HEK293T (cell line): ENCODE measurements at regions not wholly inside any gene's neighbourhood (a gene's known extent, or its start where the extent isn't known, plus 50 kb on each side); places are given as distances from the start of the nearest gene placed in this dataset.

Experiments used
- CTCF ChIA-PET: fragments of 350-600 bp; formaldehyde crosslinking; extraction: SDS; loops from one replicate; lab custom pipeline; 2021; ENCODE audit warnings: antibody characterized with exemption, inconsistent platforms; lab: Yijun Ruan, JAX
- POLR2A ChIA-PET: fragments of 350-600 bp; formaldehyde crosslinking; extraction: SDS; loops from one replicate; lab custom pipeline; 2020; ENCODE audit warnings: antibody characterized with exemption, inconsistent platforms; lab: Yijun Ruan, JAX
- DNase-seq: peaks from one replicate; pipeline ENCODE4 v3.0.0; 2012; ENCODE audit warnings: mixed read lengths; ENCODE audit errors: extremely low spot score
- ARNT ChIP-seq: fragments of 450-650 bp; IDR thresholded peaks from 2 replicates; pipeline ENCODE4 v1.6.1; 2017; ENCODE audit warnings: mild to moderate bottlenecking
- BHLHE40 ChIP-seq: fragments of 450-650 bp; IDR thresholded peaks from 2 replicates; pipeline ENCODE4 v1.6.1; 2016; ENCODE audit warnings: mild to moderate bottlenecking, moderate library complexity, borderline replicate concordance
- CTBP1 ChIP-seq: fragments of 450-650 bp; IDR thresholded peaks from 2 replicates; pipeline ENCODE4 v1.6.1; 2016; ENCODE audit warnings: borderline replicate concordance
- ELF4 ChIP-seq: fragments of 450-650 bp; IDR thresholded peaks from 2 replicates; pipeline ENCODE4 v1.6.1; 2017; ENCODE audit warnings: antibody characterized with exemption
- FOXA1 ChIP-seq: fragments of 450-650 bp; IDR thresholded peaks from 2 replicates; pipeline ENCODE4 v1.6.1; 2016; ENCODE audit warnings: mild to moderate bottlenecking
- FOXK2 ChIP-seq: fragments of 450-650 bp; IDR thresholded peaks from 2 replicates; pipeline ENCODE4 v1.6.1; 2016; ENCODE audit warnings: mild to moderate bottlenecking
- FOXM1 ChIP-seq: fragments of 450-650 bp; IDR thresholded peaks from 2 replicates; pipeline ENCODE4 v1.6.1; 2017; ENCODE audit warnings: mild to moderate bottlenecking, borderline replicate concordance
- HDGF ChIP-seq: fragments of 450-650 bp; IDR thresholded peaks from 2 replicates; pipeline ENCODE4 v1.6.1; 2017; ENCODE audit warnings: antibody characterized with exemption, borderline replicate concordance
- L3MBTL2 ChIP-seq: fragments of 450-650 bp; conservative IDR thresholded peaks from 2 replicates; pipeline ENCODE4 v1.6.1; 2016; ENCODE audit warnings: mild to moderate bottlenecking
- LEF1 ChIP-seq: fragments of 450-650 bp; IDR thresholded peaks from 2 replicates; pipeline ENCODE4 v1.6.1; 2017; ENCODE audit warnings: mild to moderate bottlenecking, borderline replicate concordance
- NFRKB ChIP-seq: fragments of 450-650 bp; IDR thresholded peaks from 2 replicates; pipeline ENCODE4 v1.6.1; 2016; ENCODE audit warnings: mild to moderate bottlenecking, moderate library complexity
- SP1 ChIP-seq: fragments of 450-650 bp; IDR thresholded peaks from 2 replicates; pipeline ENCODE4 v1.6.1; 2017
- SUZ12 ChIP-seq: fragments of 450-650 bp; IDR thresholded peaks from 2 replicates; pipeline ENCODE4 v1.6.1; 2016; ENCODE audit warnings: mild to moderate bottlenecking
- TARDBP ChIP-seq: fragments of 450-650 bp; IDR thresholded peaks from 2 replicates; pipeline ENCODE4 v1.6.1; 2016
- ZNF384 ChIP-seq: fragments of 450-650 bp; IDR thresholded peaks from 2 replicates; pipeline ENCODE4 v1.6.1; 2016
- TF ChIP-seq, protein P1 (sequence below): fragments of 450-650 bp; IDR thresholded peaks from 2 replicates; pipeline ENCODE4 v1.6.1; 2016

GRCh38 chr11:116537709-116538108 lies 235.1 kb downstream of the BUD13 start:
- TF ChIP-seq SUZ12, result no peak
- TF ChIP-seq SP1, result no peak
- no peak for TF ChIP-seq FOXA1
- TF ChIP-seq HDGF, result no peak
- no peak for TF ChIP-seq FOXM1
- TF ChIP-seq L3MBTL2, result no peak
- TF ChIP-seq LEF1, result no peak
- TF ChIP-seq BHLHE40, result no peak
- TF ChIP-seq ZNF384, result no peak
- no peak for TF ChIP-seq ELF4
- no peak for TF ChIP-seq TARDBP
- TF ChIP-seq, protein P1, sequence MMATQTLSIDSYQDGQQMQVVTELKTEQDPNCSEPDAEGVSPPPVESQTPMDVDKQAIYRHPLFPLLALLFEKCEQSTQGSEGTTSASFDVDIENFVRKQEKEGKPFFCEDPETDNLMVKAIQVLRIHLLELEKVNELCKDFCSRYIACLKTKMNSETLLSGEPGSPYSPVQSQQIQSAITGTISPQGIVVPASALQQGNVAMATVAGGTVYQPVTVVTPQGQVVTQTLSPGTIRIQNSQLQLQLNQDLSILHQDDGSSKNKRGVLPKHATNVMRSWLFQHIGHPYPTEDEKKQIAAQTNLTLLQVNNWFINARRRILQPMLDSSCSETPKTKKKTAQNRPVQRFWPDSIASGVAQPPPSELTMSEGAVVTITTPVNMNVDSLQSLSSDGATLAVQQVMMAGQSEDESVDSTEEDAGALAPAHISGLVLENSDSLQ, result no peak
- TF ChIP-seq NFRKB, result no peak
- no peak for TF ChIP-seq ARNT
- no peak for TF ChIP-seq FOXK2
- no peak for TF ChIP-seq CTBP1
- CTCF ChIA-PET, result no interaction called here

DNA sequence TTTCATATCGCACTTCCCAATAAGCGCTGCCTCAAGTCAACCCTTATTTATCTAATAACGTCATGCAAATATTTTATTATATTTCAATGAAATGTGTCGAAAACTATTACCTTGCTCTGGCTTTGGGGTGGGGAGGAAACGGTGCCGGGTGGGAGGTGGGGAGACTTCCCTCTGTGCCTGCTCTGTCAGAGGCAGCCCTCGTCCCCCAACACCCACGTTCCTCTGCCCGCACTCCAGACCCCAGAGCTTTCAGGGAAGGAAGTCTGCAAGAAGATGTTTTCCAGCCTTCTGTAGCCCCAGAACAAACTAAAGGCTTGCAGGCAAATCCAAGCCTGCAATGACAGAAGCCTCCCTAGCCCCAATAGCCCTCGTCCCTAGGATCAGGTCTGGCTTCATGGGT lies 235.7 kb downstream of the BUD13 start:
- CTCF ChIA-PET, result interaction anchor here (1.2 kb wide), 1 partner anchor 23 kb away, joined by 3 read pairs; no protein-coding TSS in a partner anchor
- DNase-seq, result no peak
- TF ChIP-seq SP1, result no peak
- no peak for TF ChIP-seq BHLHE40
- TF ChIP-seq ARNT, result no peak
- no peak for TF ChIP-seq HDGF
- no peak for TF ChIP-seq CTBP1
- TF ChIP-seq L3MBTL2, result no peak
- TF ChIP-seq, protein P1, result no peak
- POLR2A ChIA-PET, result no interaction called here

More at GRCh38 chr11:116537709-116538108, 235.1 kb downstream of the BUD13 start:
- DNase-seq, result no peak
- POLR2A ChIA-PET, result no interaction called here

GRCh38 chr11:116536416-116536815 lies 236.4 kb downstream of the BUD13 start:
- TF ChIP-seq TARDBP (no peak), ZNF384 (no peak), HDGF (no peak), FOXA1 (no peak), BHLHE40 (no peak), SP1 (no peak), L3MBTL2 (no peak), NFRKB (no peak)
- TF ChIP-seq, protein P1, result no peak
- DNase-seq, result no peak
- ChIA-PET POLR2A (no interaction called here), CTCF (interaction anchor here (1.2 kb wide), 1 partner anchor 23 kb away, joined by 3 read pairs; no protein-coding TSS in a partner anchor)

DNA sequence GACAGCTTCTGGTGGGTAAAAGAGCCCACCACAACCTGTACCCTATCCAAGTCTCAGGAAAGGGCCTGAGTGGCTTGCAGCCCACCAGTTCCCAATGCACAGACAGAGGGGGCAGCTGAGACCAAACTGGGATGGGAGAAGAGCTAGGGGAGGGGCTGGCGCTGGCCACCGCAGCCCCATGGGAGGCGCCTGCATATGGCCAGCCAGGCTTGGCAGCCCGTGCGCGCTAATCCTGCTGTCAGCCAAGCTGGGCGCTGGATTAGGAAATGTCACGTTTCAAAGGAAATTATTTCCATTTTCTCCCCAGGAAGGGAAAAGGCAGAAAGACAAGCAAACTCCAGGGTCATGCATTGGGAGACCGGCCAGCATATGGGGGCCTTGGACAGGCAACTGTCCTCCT lies 236.8 kb downstream of the BUD13 start:
- TF ChIP-seq HDGF (no peak), ARNT (no peak), L3MBTL2 (no peak), ELF4 (no peak)
- CTCF ChIA-PET, result interaction anchor here (1.2 kb wide), 1 partner anchor 22 kb away, joined by 3 read pairs; no protein-coding TSS in a partner anchor
- no peak for DNase-seq
- POLR2A ChIA-PET, result no interaction called here

DNA sequence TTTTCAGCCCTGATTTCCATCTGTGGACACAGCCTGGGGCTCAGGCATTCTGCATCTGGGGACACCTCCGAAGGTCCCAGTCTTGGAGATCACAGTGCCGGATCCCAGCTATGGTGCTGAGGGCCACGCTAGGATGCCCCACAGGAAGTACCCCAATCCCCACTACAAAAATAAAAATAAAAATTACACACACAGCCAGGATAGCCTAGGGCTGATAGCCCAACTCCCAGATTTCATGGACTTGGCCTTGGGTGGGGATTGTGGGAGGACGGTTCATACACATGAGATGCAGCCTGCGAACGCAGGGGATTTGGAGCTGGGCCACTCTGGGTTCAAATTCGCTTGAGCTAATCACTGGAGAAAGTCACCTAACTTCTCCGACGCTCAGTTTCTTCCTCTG lies 237.7 kb downstream of the BUD13 start:
- DNase-seq, result no peak
- POLR2A ChIA-PET, result no interaction called here
- TF ChIP-seq HDGF (no peak), ELF4 (no peak), NFRKB (no peak), BHLHE40 (no peak), ARNT (no peak), FOXM1 (no peak), TARDBP (no peak), SP1 (no peak), FOXA1 (no peak), ZNF384 (no peak)
- TF ChIP-seq, protein P1, result no peak
- CTCF ChIA-PET, result no interaction called here

GRCh38 chr11:116534270-116534975 lies 238.4 kb downstream of the BUD13 start:
- POLR2A ChIA-PET, result no interaction called here

More at GRCh38 chr11:116534270-116534975, 238.4 kb downstream of the BUD13 start:
- CTCF ChIA-PET, result no interaction called here
- no peak for TF ChIP-seq L3MBTL2
- no peak for TF ChIP-seq ARNT
- no peak for TF ChIP-seq FOXK2
- TF ChIP-seq FOXM1, result no peak
- TF ChIP-seq ZNF384, result no peak
- no peak for TF ChIP-seq CTBP1
- TF ChIP-seq BHLHE40, result no peak
- no peak for TF ChIP-seq HDGF
- TF ChIP-seq, protein P1, result no peak
- no peak for TF ChIP-seq FOXA1
- TF ChIP-seq ELF4, result no peak
- no peak for TF ChIP-seq SP1
- no peak for TF ChIP-seq TARDBP
- TF ChIP-seq LEF1, result no peak
- TF ChIP-seq NFRKB, result no peak
- DNase-seq, result no peak
